GM06990 (cell line): ENCODE measurements at regions not wholly inside any gene's neighbourhood (a gene's known extent, or its start where the extent isn't known, plus 50 kb on each side); places are given as distances from the start of the nearest gene placed in this dataset.

Source experiments
- DNase-seq: peaks from one replicate; pipeline ENCODE4 v3.0.0-alpha.2; 2011; ENCODE audit not compliant: insufficient read length; ENCODE audit errors: extremely low read depth
- H3K27me3 ChIP-seq: replicated peaks from 2 replicates; pipeline ENCODE4 v1.6.0; 2011; ENCODE audit warnings: low read length; ENCODE audit not compliant: control insufficient read depth, insufficient read depth
- H3K36me3 ChIP-seq: 2 replicates; pipeline ENCODE4 v1.5.1; 2011; ENCODE audit warnings: low read length; ENCODE audit not compliant: control insufficient read depth, insufficient read depth
- H3K4me3 ChIP-seq: replicated peaks from 2 replicates; pipeline ENCODE4 v1.5.1; 2011; ENCODE audit warnings: low read depth, mild to moderate bottlenecking, control low read depth, low read length
- TF ChIP-seq, protein P1 (sequence below): IDR thresholded peaks from 2 replicates; pipeline ENCODE4 v1.5.1; 2011; ENCODE audit warnings: low read length, control low read depth, mild to moderate bottlenecking, inconsistent platforms; ENCODE audit not compliant: insufficient read depth, poor library complexity, severe bottlenecking

- Histone ChIP-seq H3K4me3 (no peak overlapping the region), H3K27me3 (no peaks in the 10 kb centered on the region), H3K36me3 (no peaks in the 10 kb centered on the region)
- no peak for DNase-seq
- TF ChIP-seq, protein P1, sequence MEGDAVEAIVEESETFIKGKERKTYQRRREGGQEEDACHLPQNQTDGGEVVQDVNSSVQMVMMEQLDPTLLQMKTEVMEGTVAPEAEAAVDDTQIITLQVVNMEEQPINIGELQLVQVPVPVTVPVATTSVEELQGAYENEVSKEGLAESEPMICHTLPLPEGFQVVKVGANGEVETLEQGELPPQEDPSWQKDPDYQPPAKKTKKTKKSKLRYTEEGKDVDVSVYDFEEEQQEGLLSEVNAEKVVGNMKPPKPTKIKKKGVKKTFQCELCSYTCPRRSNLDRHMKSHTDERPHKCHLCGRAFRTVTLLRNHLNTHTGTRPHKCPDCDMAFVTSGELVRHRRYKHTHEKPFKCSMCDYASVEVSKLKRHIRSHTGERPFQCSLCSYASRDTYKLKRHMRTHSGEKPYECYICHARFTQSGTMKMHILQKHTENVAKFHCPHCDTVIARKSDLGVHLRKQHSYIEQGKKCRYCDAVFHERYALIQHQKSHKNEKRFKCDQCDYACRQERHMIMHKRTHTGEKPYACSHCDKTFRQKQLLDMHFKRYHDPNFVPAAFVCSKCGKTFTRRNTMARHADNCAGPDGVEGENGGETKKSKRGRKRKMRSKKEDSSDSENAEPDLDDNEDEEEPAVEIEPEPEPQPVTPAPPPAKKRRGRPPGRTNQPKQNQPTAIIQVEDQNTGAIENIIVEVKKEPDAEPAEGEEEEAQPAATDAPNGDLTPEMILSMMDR, result no peak
Observed at GRCh38 chr2:122417114-122417513, 661.7 kb downstream of the TSN start.

- Histone ChIP-seq H3K27me3 (no peaks in the 10 kb centered on the region), H3K4me3 (no peak overlapping the region), H3K36me3 (no peaks in the 10 kb centered on the region)
- no peak for DNase-seq
- TF ChIP-seq, protein P1, result no peak
Observed at GRCh38 chr2:122421775-122422174, 666.3 kb downstream of the TSN start.

DNA sequence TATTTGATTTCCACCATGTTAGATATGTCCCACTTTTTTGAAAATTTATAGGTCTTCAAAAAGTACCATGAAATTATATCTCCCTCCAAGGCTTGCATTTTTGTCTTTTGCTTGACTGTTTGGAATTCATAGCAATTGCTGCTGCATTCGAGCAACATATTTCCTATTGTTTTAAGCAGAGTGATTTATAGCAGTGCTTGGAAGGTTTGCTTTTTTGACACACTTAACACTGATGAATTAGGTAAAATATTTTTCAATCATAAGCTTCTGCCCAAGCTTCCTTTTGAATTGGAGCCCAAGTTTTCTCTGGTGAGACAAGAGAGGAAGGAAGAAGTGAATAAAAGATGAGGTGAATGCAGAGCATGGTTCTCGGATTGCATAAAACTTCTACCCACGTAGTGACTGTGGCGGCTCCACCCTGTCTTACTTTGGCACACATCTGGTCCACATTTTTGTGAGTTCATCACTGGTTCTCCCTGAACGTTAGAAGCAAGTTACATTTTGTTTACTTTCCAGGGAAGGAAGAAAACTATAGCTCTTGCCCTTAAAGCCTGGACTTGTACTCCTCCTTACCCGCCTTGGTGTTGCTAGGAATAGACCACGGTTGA lies 667.0 kb downstream of the TSN start:
- no peak for DNase-seq
- TF ChIP-seq, protein P1, result no peak
- Histone ChIP-seq H3K36me3 (no peaks in the 10 kb centered on the region), H3K4me3 (no peak overlapping the region), H3K27me3 (no peaks in the 10 kb centered on the region)

DNA sequence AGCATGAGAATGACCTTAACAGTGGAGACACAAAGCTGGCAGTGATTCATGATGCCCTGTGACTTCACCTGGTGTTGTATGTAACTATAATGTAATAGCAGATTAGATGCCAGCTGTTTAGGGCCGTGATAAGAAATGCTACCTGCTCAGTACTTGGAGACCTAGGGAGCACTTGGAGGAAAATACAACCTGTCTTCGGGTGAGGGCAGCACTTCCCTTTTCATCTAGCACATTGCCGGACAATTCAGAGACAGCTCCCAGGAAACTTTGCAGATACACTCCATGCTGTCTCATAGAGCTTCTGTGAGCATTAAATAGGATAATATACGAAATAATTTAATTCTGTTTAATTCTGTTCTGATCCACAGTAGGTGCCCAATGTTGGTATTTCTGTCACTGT lies 668.5 kb downstream of the TSN start:
- DNase-seq, result no peak
- H3K4me3 ChIP-seq, result no peak overlapping the region
- no peaks in the 10 kb centered on the region for H3K27me3 ChIP-seq
- TF ChIP-seq, protein P1, result no peak
- H3K36me3 ChIP-seq, result no peaks in the 10 kb centered on the region

- Histone ChIP-seq H3K4me3 (no peak overlapping the region), H3K36me3 (no peaks in the 10 kb centered on the region), H3K27me3 (no peaks in the 10 kb centered on the region)
- no peak for DNase-seq
- TF ChIP-seq, protein P1, result no peak
Observed at GRCh38 chr2:122433123-122433754, 677.8 kb downstream of the TSN start.

GRCh38 chr2:122445003-122445402 lies 689.6 kb downstream of the TSN start:
- Histone ChIP-seq H3K27me3 (no peaks in the 10 kb centered on the region), H3K4me3 (no peak overlapping the region), H3K36me3 (no peaks in the 10 kb centered on the region)
- DNase-seq, result no peak
- TF ChIP-seq, protein P1, result no peak
